Jurkat, Clone E6-1 (cell line): ENCODE measurements at regions not wholly inside any gene's neighbourhood (a gene's known extent, or its start where the extent isn't known, plus 50 kb on each side); places are given as distances from the start of the nearest gene placed in this dataset.
"Not testable (repeated sequence)": the region's sequence is repeated elsewhere in the genome, so short reads cannot be mapped to it uniquely, and the experiment has no call there.

ENCODE experiments used
- DNase-seq: peaks from one replicate; pipeline ENCODE4 v3.0.0-alpha.2; 2011; ENCODE audit warnings: low read depth, low spot score
- H3K4me3 ChIP-seq: 2 replicates; pipeline ENCODE4 v1.5.1; 2011; ENCODE audit warnings: mild to moderate bottlenecking, low read length, control low read depth, moderate library complexity

GRCh38 chr6:165791876-165792437 lies 128.9 kb upstream of the PDE10A start:
- DNase-seq, result no peak
- H3K4me3 ChIP-seq, result no peak overlapping the region

DNA sequence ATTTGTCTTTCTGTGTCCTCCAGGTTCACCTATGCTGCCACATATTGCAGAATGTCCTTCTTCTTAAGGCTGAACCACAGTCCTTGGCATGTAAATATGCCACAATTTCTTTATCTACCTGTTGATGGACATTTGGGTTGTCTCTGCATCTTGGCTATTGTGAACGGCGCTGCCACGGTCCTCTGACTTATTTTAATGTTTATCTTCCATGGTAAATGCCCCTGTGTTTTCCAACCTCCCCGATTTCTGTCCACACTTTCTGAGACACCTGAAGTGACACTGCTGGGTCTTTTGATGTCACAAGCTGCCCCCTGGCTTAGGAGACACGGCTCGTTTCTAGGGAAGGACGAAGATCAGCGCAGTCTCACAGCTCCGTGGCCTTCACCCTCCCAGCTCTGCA lies 128.3 kb upstream of the PDE10A start:
- no peak overlapping the region for H3K4me3 ChIP-seq
- no peak for DNase-seq

DNA sequence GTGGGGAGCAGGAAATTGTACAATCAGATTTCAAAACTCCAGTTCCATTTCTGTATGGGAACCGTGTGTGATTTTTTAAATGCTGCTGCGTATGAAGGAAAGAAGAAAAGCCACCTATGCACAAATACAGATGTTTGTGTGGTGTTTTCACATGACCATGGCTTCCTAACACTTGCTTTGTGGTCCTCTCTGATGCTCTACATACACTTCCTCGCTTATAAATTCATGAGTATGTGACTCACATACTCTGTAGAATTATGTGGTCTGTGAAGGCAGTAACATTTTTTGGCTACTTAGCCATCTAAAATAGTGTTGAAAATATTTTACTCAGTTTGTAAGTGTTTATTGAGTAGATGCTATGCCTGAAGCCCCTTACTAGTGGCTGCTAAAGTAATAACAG lies 119.8 kb upstream of the PDE10A start:
- no peak overlapping the region for H3K4me3 ChIP-seq

GRCh38 chr6:165782134-165782533 lies 119.1 kb upstream of the PDE10A start:
- H3K4me3 ChIP-seq, result no peak overlapping the region
- DNase-seq, result no peak

More for the DNA sequence above, 119.8 kb upstream of the PDE10A start:
- DNase-seq, result no peak

GRCh38 chr6:165777680-165778079 lies 114.6 kb upstream of the PDE10A start:
- no peak for DNase-seq

DNA sequence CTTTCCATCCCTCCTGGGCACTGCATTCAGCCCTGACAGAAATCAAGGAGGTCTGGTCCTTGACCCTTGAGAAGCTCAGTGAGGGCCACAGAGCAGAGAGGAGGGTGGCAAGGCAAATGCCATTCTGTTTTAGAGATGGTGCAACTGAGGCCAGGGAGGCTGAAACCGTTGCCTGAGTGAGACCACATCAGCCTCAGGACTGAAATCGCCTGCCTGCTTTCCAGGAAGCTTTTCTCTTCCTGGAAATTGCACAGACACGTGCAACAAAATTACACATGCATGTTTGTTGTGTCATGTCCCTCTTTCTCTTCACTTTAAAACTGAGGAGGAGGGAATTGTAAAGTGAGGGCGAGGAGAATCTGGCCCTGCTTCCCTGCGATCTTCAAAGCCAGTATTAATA lies 113.7 kb upstream of the PDE10A start:
- DNase-seq, result no peak
- H3K4me3 ChIP-seq, result no peak overlapping the region

More at GRCh38 chr6:165777680-165778079, 114.6 kb upstream of the PDE10A start:
- no peak overlapping the region for H3K4me3 ChIP-seq

GRCh38 chr6:165775721-165776120 lies 112.7 kb upstream of the PDE10A start:
- no peak overlapping the region for H3K4me3 ChIP-seq
- no peak for DNase-seq

- DNase-seq, result no peak
These were observed 112.0 kb upstream of the PDE10A start for GRCh38 chr6:165774903-165775601.

DNA sequence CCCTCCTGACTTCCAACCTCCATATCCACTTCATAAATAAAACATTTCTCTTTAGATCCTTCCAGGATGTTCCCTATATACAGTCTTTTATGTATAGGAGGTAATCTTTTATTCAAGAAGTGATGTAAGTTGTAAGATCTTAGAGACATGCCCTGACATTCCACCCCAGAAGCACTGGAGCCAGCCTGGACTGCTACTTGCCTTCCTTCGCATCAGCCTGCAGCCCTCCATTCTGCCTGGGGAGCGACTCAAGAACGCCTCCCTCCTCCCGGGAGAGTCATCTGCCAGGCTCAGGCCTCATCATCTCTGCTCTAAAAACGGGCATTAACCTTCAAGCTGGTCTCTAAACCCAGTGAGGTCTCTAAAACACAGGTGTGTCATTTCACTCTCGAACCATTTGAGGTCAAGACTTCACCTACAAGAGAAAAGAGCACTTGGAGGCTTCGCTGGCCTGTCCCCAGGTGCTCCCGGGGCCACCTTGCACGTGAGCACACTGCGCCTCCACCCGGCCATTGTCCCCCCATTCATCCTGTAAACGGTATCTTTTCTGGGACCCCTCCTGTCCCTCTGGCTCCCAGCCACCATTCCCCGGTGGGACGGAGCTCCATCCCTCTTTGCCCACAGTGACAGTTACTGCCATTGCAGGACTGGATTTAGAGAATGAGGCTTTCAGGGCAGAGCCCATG lies 107.5 kb upstream of the PDE10A start:
- no peak overlapping the region for H3K4me3 ChIP-seq
- no peak for DNase-seq

More at GRCh38 chr6:165774903-165775601, 112.0 kb upstream of the PDE10A start:
- H3K4me3 ChIP-seq, result no peak overlapping the region

- no peak overlapping the region for H3K4me3 ChIP-seq
- no peak for DNase-seq
These were observed 106.8 kb upstream of the PDE10A start for GRCh38 chr6:165769884-165770283.

DNA sequence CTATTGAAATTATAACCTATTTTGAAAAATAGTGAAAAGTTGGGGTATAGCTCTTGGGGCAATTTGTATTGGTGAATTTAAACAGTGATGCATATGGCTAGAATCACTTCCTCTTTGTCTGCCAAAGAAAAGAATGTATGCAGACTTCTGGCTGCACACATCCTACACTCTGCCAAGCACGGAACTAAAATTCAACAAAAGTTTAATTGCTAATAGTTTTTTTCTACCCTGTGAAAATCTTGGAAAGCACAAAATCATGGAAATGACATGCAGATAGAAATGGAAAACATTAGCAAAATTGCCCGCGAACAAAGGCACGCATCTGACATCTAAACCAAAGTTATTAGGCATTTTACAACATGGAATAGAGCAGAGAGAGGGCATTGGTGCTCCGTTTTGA lies 106.4 kb upstream of the PDE10A start:
- no peak overlapping the region for H3K4me3 ChIP-seq
- DNase-seq, result no peak

DNA sequence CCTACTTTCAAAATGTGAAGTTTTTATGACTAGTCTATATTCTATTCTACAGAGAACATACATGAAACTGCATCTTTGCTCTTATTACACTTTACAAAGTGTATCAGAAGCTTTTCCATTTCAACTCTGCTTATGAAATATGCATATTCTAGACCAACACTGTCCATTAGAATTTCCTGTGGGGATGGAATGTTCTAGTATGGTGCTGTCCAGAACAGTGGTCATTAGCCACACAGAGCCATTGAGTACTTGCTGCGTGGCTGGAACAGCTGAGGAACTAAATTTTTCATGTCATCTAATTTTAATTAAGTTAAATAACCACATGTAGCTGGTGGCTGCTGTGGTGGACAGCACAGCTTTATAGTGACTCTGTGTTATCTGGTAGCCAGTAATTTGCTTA lies 105.9 kb upstream of the PDE10A start:
- DNase-seq, result no peak
- no peak overlapping the region for H3K4me3 ChIP-seq

DNA sequence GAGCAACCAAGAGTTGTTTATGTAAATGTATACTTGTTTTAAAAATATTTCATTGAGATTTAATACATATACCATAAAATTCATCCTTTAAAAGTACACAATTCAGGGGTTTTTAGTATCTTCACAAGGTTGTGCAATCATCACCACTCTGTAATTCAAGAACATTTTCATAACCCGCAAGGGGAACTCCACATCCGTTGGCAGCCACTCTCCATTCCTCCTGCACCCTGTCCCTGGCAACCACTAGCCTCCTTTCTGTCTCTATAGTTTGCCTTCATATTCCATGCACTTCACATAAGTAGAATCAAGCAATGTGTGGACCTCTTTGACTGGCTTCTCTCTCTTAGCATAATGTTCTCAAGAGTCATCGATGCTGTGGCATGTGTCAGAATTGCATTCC lies 104.2 kb upstream of the PDE10A start:
- no peak for DNase-seq

DNA sequence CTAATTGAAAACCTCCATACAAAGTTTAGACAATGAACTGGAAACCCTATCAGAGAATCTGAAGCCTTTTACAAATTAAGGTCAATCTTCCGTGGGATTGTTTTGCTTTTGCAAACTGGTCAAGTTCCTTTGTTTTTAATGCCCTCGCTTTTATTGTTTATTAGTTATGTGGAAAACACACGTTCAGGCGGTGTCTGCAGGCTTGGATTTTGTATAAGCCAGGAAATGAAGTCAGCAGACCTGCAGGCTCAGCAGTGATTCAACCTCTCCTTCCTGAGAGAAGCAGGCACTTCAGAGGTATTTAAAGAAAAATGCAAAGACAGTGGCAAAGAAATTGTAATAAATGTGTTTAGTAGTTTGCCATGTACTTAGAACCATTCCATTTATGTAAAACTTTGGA lies 103.4 kb upstream of the PDE10A start:
- DNase-seq, result no peak
- no peak overlapping the region for H3K4me3 ChIP-seq

More for the DNA sequence above, 104.2 kb upstream of the PDE10A start:
- no peak overlapping the region for H3K4me3 ChIP-seq

- H3K4me3 ChIP-seq, result no peak overlapping the region
- DNase-seq, result no peak
These were observed 103.0 kb upstream of the PDE10A start for GRCh38 chr6:165766026-165766425.

GRCh38 chr6:165765256-165765655 lies 102.2 kb upstream of the PDE10A start:
- H3K4me3 ChIP-seq, DNase-seq: not testable (repeated sequence)

DNA sequence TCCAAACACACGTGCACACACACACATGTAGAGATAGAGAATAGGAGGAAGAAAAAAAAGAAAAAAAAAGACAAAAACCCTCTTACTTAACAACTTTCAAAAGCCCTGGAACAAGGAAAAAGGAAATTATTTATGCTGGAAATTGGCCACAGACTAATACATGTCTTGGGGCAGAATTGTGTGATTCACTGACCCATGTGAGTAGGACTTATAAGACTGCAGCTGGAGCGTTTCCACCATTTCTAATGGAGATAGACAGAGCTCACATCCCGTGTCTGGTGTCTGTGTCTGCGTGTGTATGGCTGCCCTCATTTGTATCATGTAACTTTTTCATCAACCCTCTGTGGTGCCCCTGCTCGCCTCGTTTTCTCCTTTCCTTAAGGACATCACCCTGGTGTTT lies 99.8 kb upstream of the PDE10A start:
- no peak for DNase-seq
- no peak overlapping the region for H3K4me3 ChIP-seq

GRCh38 chr6:165762125-165762524 lies 99.1 kb upstream of the PDE10A start:
- DNase-seq, result no peak
- H3K4me3 ChIP-seq, result no peak overlapping the region

GRCh38 chr6:165760803-165761185 lies 97.8 kb upstream of the PDE10A start:
- no peak overlapping the region for H3K4me3 ChIP-seq
- DNase-seq, result no peak

DNA sequence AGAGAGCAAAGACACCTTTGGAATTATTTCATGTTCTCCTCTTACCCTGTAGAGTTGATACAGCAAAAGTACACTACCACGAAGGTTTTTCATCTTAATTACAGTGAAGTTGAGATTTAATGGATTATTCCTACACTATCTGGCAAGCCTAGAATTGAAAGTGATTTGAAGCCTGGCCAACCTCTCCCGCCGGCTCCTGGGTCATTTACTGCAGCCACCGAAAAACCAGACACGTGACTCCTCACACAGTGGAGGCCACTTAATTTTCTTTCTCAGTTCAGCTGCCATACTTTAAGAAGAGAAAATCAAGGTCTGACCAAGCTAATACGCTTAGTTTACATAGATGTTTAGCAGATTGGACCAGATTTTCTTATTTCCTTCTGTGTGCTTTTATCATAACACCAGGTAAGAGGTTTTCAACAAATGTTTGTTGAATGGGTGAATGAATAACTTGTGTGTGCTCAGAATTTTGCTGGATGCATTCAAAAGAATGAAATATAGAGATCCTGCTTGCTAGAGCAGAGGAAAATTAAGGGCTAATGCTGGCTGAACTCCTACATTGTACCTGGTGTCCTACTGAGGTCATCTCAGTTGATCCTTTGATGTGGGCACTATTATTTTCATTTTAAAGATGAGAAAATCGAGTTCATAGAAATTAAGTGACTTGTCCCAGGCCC lies 97.2 kb upstream of the PDE10A start:
- H3K4me3 ChIP-seq, result no peak overlapping the region

More for the DNA sequence above, 97.2 kb upstream of the PDE10A start:
- no peak for DNase-seq
